MCF 10A (cell line): ENCODE measurements at regions not wholly inside any gene's neighbourhood (a gene's known extent, or its start where the extent isn't known, plus 50 kb on each side); places are given as distances from the start of the nearest gene placed in this dataset.

Experiments
- BruUV-seq: library from RNA; stranded (reverse); fragments of 400-500 nt; replicated peaks from 2 replicates; lab custom pipeline; 2021; lab: Mats Ljungman, UMichigan
- CTCF ChIA-PET: fragments of 300-600 bp; sonication (Branson Sonifier 250); formaldehyde crosslinking; extraction: SDS; loops from one replicate; lab custom pipeline; 2021; ENCODE audit warnings: antibody characterized with exemption, inconsistent platforms; lab: Yijun Ruan, JAX
- POLR2A ChIA-PET: fragments of 300-600, 350-650 bp; sonication (Branson Sonifier 250); formaldehyde crosslinking; extraction: SDS; loops from one replicate; lab custom pipeline; 2020; ENCODE audit warnings: antibody characterized with exemption, inconsistent platforms; lab: Yijun Ruan, JAX
- DNase-seq: peaks from one replicate; pipeline ENCODE4 v3.0.0-alpha.2; 2018; ENCODE audit not compliant: unreplicated experiment
- H3K27ac Mint-ChIP-seq: one replicate; pipeline ENCODE4 v1.8.0; 2022; ENCODE audit warnings: mild to moderate bottlenecking, low read depth, mixed read lengths; ENCODE audit not compliant: unreplicated experiment
- H3K27me3 Mint-ChIP-seq: one replicate; pipeline ENCODE4 v1.8.0; 2022; ENCODE audit warnings: mixed read lengths; ENCODE audit not compliant: insufficient read depth, unreplicated experiment
- H3K36me3 Mint-ChIP-seq: one replicate; pipeline ENCODE4 v1.8.0; 2022; ENCODE audit warnings: mild to moderate bottlenecking, moderate library complexity, mixed read lengths; ENCODE audit not compliant: insufficient read depth, unreplicated experiment
- H3K4me1 Mint-ChIP-seq: one replicate; pipeline ENCODE4 v1.8.0; 2022; ENCODE audit warnings: mixed read lengths; ENCODE audit not compliant: insufficient read depth, unreplicated experiment
- H3K4me3 Mint-ChIP-seq: one replicate; pipeline ENCODE4 v1.8.0; 2022; ENCODE audit warnings: mild to moderate bottlenecking, moderate library complexity, mixed read lengths; ENCODE audit not compliant: unreplicated experiment
- H3K9me3 Mint-ChIP-seq: one replicate; pipeline ENCODE4 v1.8.0; 2022; ENCODE audit warnings: mixed read lengths; ENCODE audit not compliant: unreplicated experiment
- intact Hi-C: fragments of 100-400 bp; cut with micrococcal nuclease; formaldehyde crosslinking; loops from 2 replicates; pipeline ENCODE4 v1.14.1; 2022
- TF ChIP-seq, protein P1 (sequence below): fragments of 200-600 bp; IDR thresholded peaks from one replicate; pipeline ENCODE4 v1.8.0; 2022; ENCODE audit warnings: antibody characterized with exemption, mild to moderate bottlenecking; ENCODE audit not compliant: unreplicated experiment

DNA sequence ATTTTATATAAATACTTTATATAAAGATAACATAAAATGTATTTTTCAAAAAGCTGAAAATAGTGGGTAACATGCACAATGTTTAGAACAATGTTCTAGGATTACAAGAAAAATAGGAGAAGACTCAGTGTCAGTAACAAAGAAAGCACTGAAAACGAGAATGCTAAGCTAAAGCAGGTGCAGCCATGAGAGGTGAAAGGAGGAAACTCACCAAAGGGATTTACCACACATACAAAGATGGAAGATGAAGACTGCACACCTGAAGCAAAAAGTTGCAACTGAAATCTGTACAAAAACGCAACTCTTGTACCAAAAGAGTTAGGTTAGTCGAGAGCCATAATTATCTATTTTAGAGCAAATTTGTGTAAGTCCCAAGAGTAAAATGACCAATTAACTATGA, 1176.1 kb downstream of the LRFN5 start:
- CTCF ChIA-PET: no interaction called here

DNA sequence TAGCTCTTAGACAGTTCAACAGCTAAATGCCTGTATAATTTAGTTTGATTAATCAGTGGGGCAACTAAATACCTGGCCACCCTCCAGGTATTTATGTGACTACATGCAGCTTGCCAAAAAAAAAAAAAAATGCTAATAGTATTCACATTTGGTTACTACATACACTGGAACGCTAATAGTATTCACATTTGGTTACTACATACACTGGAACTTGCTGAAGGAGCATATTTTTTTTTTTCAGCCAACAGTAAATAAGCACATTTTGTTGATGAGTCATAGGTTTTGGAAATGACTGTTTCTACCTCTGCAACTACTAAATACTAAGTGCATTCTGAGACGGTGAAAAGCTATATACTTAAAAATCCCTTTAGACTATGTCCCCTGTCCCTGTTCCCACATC, 1172.3 kb downstream of the LRFN5 start:
- Mint-ChIP-seq H3K27me3 (no peaks in the 10 kb centered on the region), H3K4me1 (no peaks in the 10 kb centered on the region), H3K9me3 (peaks cover 7% of the 10 kb centered on the region), H3K27ac (no peak overlapping the region), H3K36me3 (peaks cover 4% of the 10 kb centered on the region), H3K4me3 (no peak overlapping the region)
- intact Hi-C loops: no loop called here
- BruUV-seq: no TSS peak
- TF ChIP-seq, protein P1, sequence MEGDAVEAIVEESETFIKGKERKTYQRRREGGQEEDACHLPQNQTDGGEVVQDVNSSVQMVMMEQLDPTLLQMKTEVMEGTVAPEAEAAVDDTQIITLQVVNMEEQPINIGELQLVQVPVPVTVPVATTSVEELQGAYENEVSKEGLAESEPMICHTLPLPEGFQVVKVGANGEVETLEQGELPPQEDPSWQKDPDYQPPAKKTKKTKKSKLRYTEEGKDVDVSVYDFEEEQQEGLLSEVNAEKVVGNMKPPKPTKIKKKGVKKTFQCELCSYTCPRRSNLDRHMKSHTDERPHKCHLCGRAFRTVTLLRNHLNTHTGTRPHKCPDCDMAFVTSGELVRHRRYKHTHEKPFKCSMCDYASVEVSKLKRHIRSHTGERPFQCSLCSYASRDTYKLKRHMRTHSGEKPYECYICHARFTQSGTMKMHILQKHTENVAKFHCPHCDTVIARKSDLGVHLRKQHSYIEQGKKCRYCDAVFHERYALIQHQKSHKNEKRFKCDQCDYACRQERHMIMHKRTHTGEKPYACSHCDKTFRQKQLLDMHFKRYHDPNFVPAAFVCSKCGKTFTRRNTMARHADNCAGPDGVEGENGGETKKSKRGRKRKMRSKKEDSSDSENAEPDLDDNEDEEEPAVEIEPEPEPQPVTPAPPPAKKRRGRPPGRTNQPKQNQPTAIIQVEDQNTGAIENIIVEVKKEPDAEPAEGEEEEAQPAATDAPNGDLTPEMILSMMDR: no peak
- CTCF ChIA-PET: no interaction called here
- peak; percentile 54 for DNase-seq
- POLR2A ChIA-PET: interaction anchor here (0.7 to 0.9 kb wide), 4 partner anchors 53 to 905 kb away, joined by 3 read pairs; no protein-coding TSS in a partner anchor

More for the DNA sequence above, 1176.1 kb downstream of the LRFN5 start:
- POLR2A ChIA-PET: interaction anchor here (1.0 kb wide), 1 partner anchor 14 kb away, joined by 3 read pairs; no protein-coding TSS in a partner anchor
- intact Hi-C loops: no loop called here
- Mint-ChIP-seq H3K27me3 (no peaks in the 10 kb centered on the region), H3K4me3 (no peak overlapping the region), H3K27ac (no peak overlapping the region), H3K36me3 (no peaks in the 10 kb centered on the region), H3K4me1 (no peaks in the 10 kb centered on the region), H3K9me3 (peaks cover 17% of the 10 kb centered on the region)
- TF ChIP-seq, protein P1: no peak
- DNase-seq: no peak
- no TSS peak for BruUV-seq

DNA sequence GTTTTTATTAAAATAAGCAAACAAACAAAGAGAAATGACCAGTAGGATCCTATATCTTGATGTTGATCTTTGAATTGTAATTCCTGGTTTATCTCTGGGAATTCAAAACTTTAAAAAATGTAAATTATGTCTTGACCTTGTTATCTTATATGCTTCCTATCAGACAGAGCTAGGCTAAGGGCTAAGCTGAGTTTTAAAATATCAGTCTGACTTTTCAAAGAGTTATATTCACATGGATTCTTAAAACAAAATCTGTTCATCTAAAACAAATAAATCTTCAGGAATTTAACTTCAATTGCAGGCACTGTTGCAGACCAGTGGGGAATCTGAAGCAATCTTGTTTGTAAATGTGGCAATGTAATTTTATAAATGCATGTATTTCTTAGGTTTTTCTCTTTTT, 1144.1 kb downstream of the LRFN5 start:
- no peaks in the 10 kb centered on the region for H3K4me1 Mint-ChIP-seq
- H3K27ac Mint-ChIP-seq: no peak overlapping the region
- no peak overlapping the region for H3K4me3 Mint-ChIP-seq
- H3K27me3 Mint-ChIP-seq: no peaks in the 10 kb centered on the region
- TF ChIP-seq, protein P1: no peak
- no peaks in the 10 kb centered on the region for H3K9me3 Mint-ChIP-seq
- H3K36me3 Mint-ChIP-seq: no peaks in the 10 kb centered on the region
- CTCF ChIA-PET: interaction anchor here (0.6 kb wide), 1 partner anchor 20 kb away, joined by 3 read pairs; no protein-coding TSS in a partner anchor
- intact Hi-C loops: no loop called here
- DNase-seq: no peak
- POLR2A ChIA-PET: interaction anchor here (0.8 kb wide), 1 partner anchor 33 kb away, joined by 3 read pairs; no protein-coding TSS in a partner anchor
- BruUV-seq: no TSS peak

DNA sequence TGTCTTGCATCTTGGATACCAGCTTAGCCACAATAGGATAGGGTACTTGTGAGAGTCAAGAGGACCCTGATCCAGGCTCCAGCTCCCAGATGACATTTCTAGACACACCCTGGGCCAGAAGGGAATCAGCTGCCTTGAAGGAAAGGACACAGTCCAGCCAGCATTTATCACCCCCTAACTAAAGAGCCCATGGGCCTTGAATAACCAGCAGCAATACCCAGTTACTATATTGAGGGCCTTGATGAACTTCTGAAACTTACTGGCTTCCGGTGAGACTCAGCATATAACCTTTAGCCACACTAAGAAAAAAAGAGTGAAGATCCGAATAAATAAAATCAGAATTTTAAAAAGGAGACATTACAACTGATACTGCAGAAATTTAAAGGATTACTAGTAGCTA, 1135.4 kb downstream of the LRFN5 start:
- intact Hi-C loops: no loop called here
- no peak overlapping the region for H3K4me3 Mint-ChIP-seq

More for the DNA sequence above, 1135.4 kb downstream of the LRFN5 start:
- ChIA-PET CTCF (no interaction called here), POLR2A (no interaction called here)
- H3K36me3 Mint-ChIP-seq: no peaks in the 10 kb centered on the region
- H3K27ac Mint-ChIP-seq: no peak overlapping the region
- no TSS peak for BruUV-seq
- H3K9me3 Mint-ChIP-seq: peaks cover 8% of the 10 kb centered on the region
- TF ChIP-seq, protein P1: no peak
- no peak for DNase-seq
- H3K4me1 Mint-ChIP-seq: no peaks in the 10 kb centered on the region
- no peaks in the 10 kb centered on the region for H3K27me3 Mint-ChIP-seq
